Type B pancreatic cell (in vitro differentiated cells): ENCODE measurements at regions not wholly inside any gene's neighbourhood (a gene's known extent, or its start where the extent isn't known, plus 50 kb on each side); places are given as distances from the start of the nearest gene placed in this dataset.

Experiments used
- DNase-seq: peaks from one replicate; pipeline ENCODE4 v3.0.0; 2021; ENCODE audit warnings: mixed read lengths; ENCODE audit not compliant: unreplicated experiment; ENCODE audit errors: extremely low spot score
- H3K27ac Mint-ChIP-seq: 2 replicates; pipeline ENCODE4 v1.8.0; 2021; ENCODE audit warnings: mild to moderate bottlenecking, mixed read lengths
- H3K27me3 Mint-ChIP-seq: 2 replicates; pipeline ENCODE4 v1.8.0; 2021; ENCODE audit warnings: mixed read lengths
- H3K36me3 Mint-ChIP-seq: 2 replicates; pipeline ENCODE4 v1.8.0; 2021; ENCODE audit warnings: mixed read lengths
- H3K4me1 Mint-ChIP-seq: one replicate; pipeline ENCODE4 v1.8.0; 2021; ENCODE audit warnings: mixed read lengths; ENCODE audit not compliant: unreplicated experiment
- H3K4me3 Mint-ChIP-seq: 2 replicates; pipeline ENCODE4 v1.8.0; 2021; ENCODE audit warnings: mild to moderate bottlenecking, mixed read lengths
- H3K9me3 Mint-ChIP-seq: 2 replicates; pipeline ENCODE4 v1.8.0; 2021; ENCODE audit warnings: mixed read lengths
- CTCF ChIP-seq: fragments of 200-600 bp; sonication (generic); conservative IDR thresholded peaks from 2 replicates; pipeline ENCODE4 v1.5.0; 2021; ENCODE audit warnings: antibody characterized with exemption, mild to moderate bottlenecking

DNA sequence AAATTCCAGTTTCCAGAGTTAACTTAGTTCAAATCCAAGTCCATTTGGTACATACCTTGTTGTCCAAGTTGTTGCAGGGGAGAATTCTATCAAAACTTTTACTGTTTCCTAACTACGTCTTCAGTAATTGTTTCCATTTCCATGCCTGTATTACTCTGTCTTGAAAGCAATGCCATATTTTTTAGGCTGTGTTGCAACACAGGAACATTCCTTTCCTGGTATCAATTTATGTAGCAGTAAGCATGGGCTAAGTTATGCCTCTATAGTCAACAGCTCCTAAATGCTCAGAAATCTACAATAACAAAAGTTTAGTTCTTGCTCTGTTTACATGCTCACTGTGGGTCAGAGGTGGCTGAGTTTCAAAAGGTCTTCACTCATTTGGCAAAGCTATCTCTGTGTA, 1943.8 kb upstream of the PIK3C3 start:
- Mint-ChIP-seq H3K27me3 (no peaks in the 10 kb centered on the region), H3K9me3 (peaks cover 4% of the 10 kb centered on the region), H3K4me3 (no peak overlapping the region), H3K27ac (no peak overlapping the region), H3K36me3 (no peaks in the 10 kb centered on the region), H3K4me1 (peaks cover 5% of the 10 kb centered on the region)
- no peak for DNase-seq
- TF ChIP-seq CTCF, result no peak

- Mint-ChIP-seq H3K4me3 (no peak overlapping the region), H3K4me1 (no peaks in the 10 kb centered on the region), H3K9me3 (no peaks in the 10 kb centered on the region), H3K27me3 (no peaks in the 10 kb centered on the region), H3K36me3 (no peaks in the 10 kb centered on the region), H3K27ac (no peak overlapping the region)
- no peak for DNase-seq
- TF ChIP-seq CTCF, result no peak
Observed at GRCh38 chr18:40006634-40007033, 1948.4 kb upstream of the PIK3C3 start.

GRCh38 chr18:40004246-40004645, 1950.8 kb upstream of the PIK3C3 start:
- Mint-ChIP-seq H3K4me1 (no peaks in the 10 kb centered on the region), H3K9me3 (no peaks in the 10 kb centered on the region), H3K27me3 (no peaks in the 10 kb centered on the region), H3K27ac (no peak overlapping the region), H3K4me3 (no peak overlapping the region), H3K36me3 (no peaks in the 10 kb centered on the region)
- DNase-seq, result no peak
- TF ChIP-seq CTCF, result no peak

DNA sequence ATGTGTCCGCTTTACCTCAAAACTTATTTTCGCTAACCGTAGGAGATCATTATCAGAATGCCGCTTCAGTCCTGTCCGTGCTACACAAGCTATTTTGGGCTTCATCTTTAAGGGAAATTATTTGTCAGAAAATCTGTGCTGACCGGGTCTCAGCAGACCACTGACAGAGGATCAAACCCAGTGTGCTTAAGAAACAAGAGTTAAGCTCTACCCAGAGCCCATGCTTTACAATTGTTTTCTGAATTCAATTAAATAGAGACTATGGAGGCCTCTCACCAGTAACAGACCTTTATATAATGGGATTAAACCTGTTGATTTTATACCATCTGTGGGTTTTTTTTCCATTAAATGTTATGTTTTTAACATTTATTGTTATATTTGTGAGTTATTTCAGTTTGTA, 1956.7 kb upstream of the PIK3C3 start:
- no peaks in the 10 kb centered on the region for H3K27me3 Mint-ChIP-seq
- H3K4me1 Mint-ChIP-seq, result no peaks in the 10 kb centered on the region
- H3K4me3 Mint-ChIP-seq, result no peak overlapping the region
- H3K36me3 Mint-ChIP-seq, result no peaks in the 10 kb centered on the region
- no peak for TF ChIP-seq CTCF
- no peaks in the 10 kb centered on the region for H3K9me3 Mint-ChIP-seq
- no peak overlapping the region for H3K27ac Mint-ChIP-seq
- no peak for DNase-seq

DNA sequence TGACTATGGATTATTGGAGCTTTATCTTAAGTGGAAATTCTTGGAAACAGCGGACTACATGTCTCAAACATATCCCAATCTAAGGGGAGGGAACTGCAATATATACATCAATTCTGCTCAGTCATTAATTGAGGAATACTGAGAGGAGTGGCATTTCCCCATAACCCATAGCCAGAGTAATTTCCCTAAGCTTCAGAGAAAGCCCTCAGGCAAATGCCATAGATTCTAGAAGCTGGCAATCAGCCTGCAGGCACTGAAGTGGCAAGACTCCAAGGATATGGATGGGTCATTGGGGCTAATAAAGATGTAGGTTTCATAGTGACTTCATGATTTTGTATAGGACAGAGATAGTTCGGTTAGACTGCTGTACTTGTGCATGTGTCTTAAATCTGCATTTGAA, 1960.5 kb upstream of the PIK3C3 start:
- TF ChIP-seq CTCF, result no peak
- no peaks in the 10 kb centered on the region for H3K36me3 Mint-ChIP-seq
- H3K4me3 Mint-ChIP-seq, result no peak overlapping the region
- no peaks in the 10 kb centered on the region for H3K4me1 Mint-ChIP-seq
- no peaks in the 10 kb centered on the region for H3K9me3 Mint-ChIP-seq
- no peaks in the 10 kb centered on the region for H3K27me3 Mint-ChIP-seq
- DNase-seq, result no peak
- no peak overlapping the region for H3K27ac Mint-ChIP-seq

DNA sequence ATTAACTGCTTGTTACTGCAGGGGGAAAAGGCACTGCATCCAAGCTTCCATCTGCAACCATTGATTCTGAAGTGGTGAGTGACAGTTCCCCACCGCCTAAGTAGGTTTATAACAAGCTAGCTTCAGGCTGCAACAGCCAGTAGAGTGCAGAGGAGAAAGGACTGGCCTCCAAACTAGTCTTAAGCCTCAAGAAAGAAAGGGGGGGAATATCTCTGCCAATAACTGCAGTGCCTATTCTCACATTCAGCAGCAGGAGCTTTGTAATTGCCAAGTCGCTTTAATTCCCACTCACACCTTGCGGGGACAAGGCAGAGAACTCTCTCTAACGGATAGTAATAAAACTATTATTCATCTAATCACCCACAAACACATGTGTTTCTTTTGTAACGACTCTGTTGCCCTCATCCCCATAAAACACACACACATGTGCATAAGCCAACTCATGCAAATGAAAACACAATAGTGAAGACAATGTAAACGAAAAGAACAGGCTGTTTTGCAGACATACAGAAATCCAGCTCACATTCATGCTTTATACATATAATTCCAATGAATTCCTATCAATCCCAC, 1963.3 kb upstream of the PIK3C3 start:
- Mint-ChIP-seq H3K9me3 (no peaks in the 10 kb centered on the region), H3K27ac (no peak overlapping the region), H3K4me1 (no peaks in the 10 kb centered on the region), H3K27me3 (no peaks in the 10 kb centered on the region), H3K4me3 (no peak overlapping the region), H3K36me3 (no peaks in the 10 kb centered on the region)
- no peak for DNase-seq
- no peak for TF ChIP-seq CTCF
